NCI-H1417 (cell line): ENCODE measurements at regions not wholly inside any gene's neighbourhood (a gene's known extent, or its start where the extent isn't known, plus 50 kb on each side); places are given as distances from the start of the nearest gene placed in this dataset.
"Not testable (repeated sequence)": the region's sequence is repeated elsewhere in the genome, so short reads cannot be mapped to it uniquely, and the experiment has no call there.

ENCODE experiments used
- DNase-seq, 3 experiments: peaks; one replicate each; lab custom pipeline; 2025; lab: John Stamatoyannopoulos, UW

GRCh38 chr11:38582151-38582550, 1984.1 kb upstream of the RAG2 start:
- DNase-seq: no peak

- DNase-seq: no peak
Observed at GRCh38 chr11:38577769-38578168, 1979.7 kb upstream of the RAG2 start.

GRCh38 chr11:38562562-38562961, 1964.5 kb upstream of the RAG2 start:
- DNase-seq: no peak

GRCh38 chr11:38553148-38553547, 1955.1 kb upstream of the RAG2 start:
- no peak for DNase-seq

GRCh38 chr11:38547462-38547861, 1949.4 kb upstream of the RAG2 start:
- no peak for DNase-seq

- DNase-seq: no peak
Observed at GRCh38 chr11:38543986-38544385, 1946.0 kb upstream of the RAG2 start.

- DNase-seq: no peak
Observed at GRCh38 chr11:38543311-38543710, 1945.3 kb upstream of the RAG2 start.

- no peak for DNase-seq
Observed at GRCh38 chr11:38538866-38539680, 1941.0 kb upstream of the RAG2 start.

GRCh38 chr11:38530226-38530625, 1932.2 kb upstream of the RAG2 start:
- no peak for DNase-seq

GRCh38 chr11:38524945-38525344, 1926.9 kb upstream of the RAG2 start:
- DNase-seq: no peak

- peak in 1 of 3 experiments; percentile 5 for DNase-seq
Observed at GRCh38 chr11:38517991-38518390, 1920.0 kb upstream of the RAG2 start.

GRCh38 chr11:38512830-38513229, 1914.8 kb upstream of the RAG2 start:
- not testable (repeated sequence) for DNase-seq

GRCh38 chr11:38510041-38510440, 1912.0 kb upstream of the RAG2 start:
- DNase-seq: peak in 1 of 3 experiments; percentile 72

- DNase-seq: no peak
Observed at GRCh38 chr11:38503876-38504275, 1905.8 kb upstream of the RAG2 start.

GRCh38 chr11:38498721-38499120, 1900.7 kb upstream of the RAG2 start:
- no peak for DNase-seq

- no peak for DNase-seq
Observed at GRCh38 chr11:38491986-38492385, 1894.0 kb upstream of the RAG2 start.

- no peak for DNase-seq
Observed at GRCh38 chr11:38481391-38481790, 1883.4 kb upstream of the RAG2 start.

- no peak for DNase-seq
Observed at GRCh38 chr11:38476808-38477575, 1879.0 kb upstream of the RAG2 start.

- DNase-seq: no peak
Observed at GRCh38 chr11:38461751-38462150, 1863.7 kb upstream of the RAG2 start.

GRCh38 chr11:38460896-38461295, 1862.9 kb upstream of the RAG2 start:
- peak in 1 of 3 experiments; percentile 26 for DNase-seq

- no peak for DNase-seq
Observed at GRCh38 chr11:38460429-38460828, 1862.4 kb upstream of the RAG2 start.

GRCh38 chr11:38456371-38456770, 1858.3 kb upstream of the RAG2 start:
- no peak for DNase-seq

GRCh38 chr11:38448284-38448683, 1850.2 kb upstream of the RAG2 start:
- no peak for DNase-seq
